ENCODE measurements at regions not wholly inside any gene's neighbourhood (a gene's known extent, or its start where the extent isn't known, plus 50 kb on each side); places are given as distances from the start of the nearest gene placed in this dataset.
"Not testable (repeated sequence)": the region's sequence is repeated elsewhere in the genome, so short reads cannot be mapped to it uniquely, and the experiment has no call there.

DNA sequence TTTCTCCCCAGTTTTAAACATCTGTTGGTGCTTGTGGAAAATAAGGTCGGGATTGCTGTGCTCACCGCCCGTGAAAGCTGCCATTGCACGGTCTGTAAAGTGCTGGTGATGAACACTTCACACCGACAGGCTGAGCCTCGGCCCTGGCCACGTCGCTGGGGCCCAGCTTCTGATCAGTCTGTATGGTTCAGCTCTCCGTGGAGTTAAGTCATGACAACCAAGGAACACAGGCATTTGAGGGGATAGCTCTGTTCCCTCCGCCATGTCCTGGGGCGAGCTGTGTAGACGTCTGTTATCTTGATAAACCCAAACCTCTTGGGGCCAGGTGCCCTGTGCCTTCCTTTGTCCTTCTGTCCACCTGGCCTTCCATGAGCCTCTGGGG, 110.6 kb downstream of the METRNL start:
- DNase-seq, result peak; percentile 6
- peaks cover 45% of the 10 kb centered on the region for H3F3A ChIP-seq (ENCODE audit: insufficient read depth)
- in situ Hi-C loops (cut with MboI), result no loop called here
- no peaks in the 10 kb centered on the region for H3K79me2 ChIP-seq (ENCODE audit: insufficient read depth)
- no peaks in the 10 kb centered on the region for H3K36me3 ChIP-seq (ENCODE audit: low read depth)
- no peaks in the 10 kb centered on the region for H3K27me3 ChIP-seq (replicated peaks; ENCODE audit: insufficient read depth)
- no peaks in the 10 kb centered on the region for H3K9me3 ChIP-seq (ENCODE audit: low read depth)
- peak overlapping the region; percentile 69 for H3K9ac ChIP-seq
- H2AFZ ChIP-seq, result peak overlapping the region; percentile 45; the same call in 1 of the 2 replicates
- H3K27ac ChIP-seq, result peak overlapping the region; percentile 88
- peaks cover 43% of the 10 kb centered on the region for H3K4me1 ChIP-seq (ENCODE audit: insufficient read depth)
- TF ChIP-seq EZH2 (IDR thresholded peaks at IDR 0.05; ENCODE audit: insufficient read depth, poor library complexity, severe bottlenecking) (no peak), EZH2phosphoT487 (IDR thresholded peaks at IDR 0.05; ENCODE audit: insufficient read depth, low read depth) (no peak)
- H3K9me2 ChIP-seq (ENCODE audit: insufficient read depth), result no peaks in the 10 kb centered on the region
- no peaks in the 10 kb centered on the region for H4K20me1 ChIP-seq (ENCODE audit: insufficient read depth)
- no peak overlapping the region for H3K4me3 ChIP-seq
- 33 to 34% methylated on average over 11 to 12 of the region's 12 CpGs for WGBS, 2 experiments (ENCODE audit: low coverage in 1 of 2, low lambda C conversion rate in 2 of 2, missing lambda C conversion rate in 2 of 2)
- peak overlapping the region; percentile 16 for H3K4me2 ChIP-seq (ENCODE audit: unreplicated experiment)

DNA sequence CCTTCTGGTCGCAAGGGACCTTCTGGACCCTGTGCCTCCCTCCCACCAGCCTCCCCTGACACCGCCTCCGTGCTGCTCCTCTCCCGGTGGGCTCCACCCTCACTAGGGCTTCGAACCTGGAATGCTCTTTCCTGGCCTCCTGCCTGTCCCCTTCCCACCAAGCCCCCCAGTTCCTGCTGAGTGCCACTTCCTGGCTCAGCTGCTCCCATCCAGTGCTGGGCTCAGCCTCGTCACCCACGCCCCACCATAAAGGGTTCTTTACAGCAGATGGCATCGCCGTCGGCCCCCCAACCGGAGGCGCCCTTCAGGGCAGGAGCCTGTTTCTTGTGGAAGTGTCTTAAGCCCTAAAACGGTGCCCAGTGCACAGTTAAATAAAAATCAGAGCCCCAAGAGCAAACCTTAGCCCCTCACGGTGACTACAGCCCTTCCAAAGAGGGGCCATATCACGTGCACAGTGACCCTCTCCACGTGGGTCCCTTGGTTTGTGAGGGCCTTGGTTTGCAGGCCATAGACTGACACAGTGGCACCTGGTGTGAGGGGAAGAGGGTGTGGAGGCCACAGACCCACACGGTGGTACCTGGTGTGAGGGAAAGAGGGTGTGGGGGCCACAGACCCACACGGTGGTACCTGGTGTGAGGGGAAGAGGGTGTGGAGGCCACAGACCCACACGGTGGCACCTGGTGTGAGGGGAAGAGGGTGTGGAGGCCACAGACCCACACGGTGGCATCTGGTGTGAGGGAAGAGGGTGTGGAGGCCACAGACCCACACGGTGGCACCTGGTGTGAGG, 111.4 kb downstream of the METRNL start:
- H3K9me2 ChIP-seq (ENCODE audit: insufficient read depth), result no peaks in the 10 kb centered on the region
- peaks cover 49% of the 10 kb centered on the region for H3K4me1 ChIP-seq (ENCODE audit: insufficient read depth)
- H3K9ac ChIP-seq, result peak overlapping the region; percentile 69
- in situ Hi-C loops (cut with MboI), result no loop called here
- H3K79me2 ChIP-seq (ENCODE audit: insufficient read depth), result no peaks in the 10 kb centered on the region
- H4K20me1 ChIP-seq (ENCODE audit: insufficient read depth), result no peaks in the 10 kb centered on the region
- no peaks in the 10 kb centered on the region for H3K9me3 ChIP-seq (ENCODE audit: low read depth)
- no peak overlapping the region for H3K4me2 ChIP-seq (ENCODE audit: unreplicated experiment)
- no peak overlapping the region for H2AFZ ChIP-seq
- H3K27ac ChIP-seq, result peak overlapping the region; percentile 88
- no peaks in the 10 kb centered on the region for H3K27me3 ChIP-seq (replicated peaks; ENCODE audit: insufficient read depth)
- H3K36me3 ChIP-seq (ENCODE audit: low read depth), result no peaks in the 10 kb centered on the region
- TF ChIP-seq EZH2phosphoT487 (IDR thresholded peaks at IDR 0.05; ENCODE audit: insufficient read depth, low read depth), result no peak
- no peak overlapping the region for H3K4me3 ChIP-seq
- H3F3A ChIP-seq (ENCODE audit: insufficient read depth), result peaks cover 45% of the 10 kb centered on the region
- 86 to 87% methylated on average over 17 to 21 of the region's 21 CpGs for WGBS, 2 experiments (ENCODE audit: low coverage in 1 of 2, low lambda C conversion rate in 2 of 2, missing lambda C conversion rate in 2 of 2)
- no peak for DNase-seq

DNA sequence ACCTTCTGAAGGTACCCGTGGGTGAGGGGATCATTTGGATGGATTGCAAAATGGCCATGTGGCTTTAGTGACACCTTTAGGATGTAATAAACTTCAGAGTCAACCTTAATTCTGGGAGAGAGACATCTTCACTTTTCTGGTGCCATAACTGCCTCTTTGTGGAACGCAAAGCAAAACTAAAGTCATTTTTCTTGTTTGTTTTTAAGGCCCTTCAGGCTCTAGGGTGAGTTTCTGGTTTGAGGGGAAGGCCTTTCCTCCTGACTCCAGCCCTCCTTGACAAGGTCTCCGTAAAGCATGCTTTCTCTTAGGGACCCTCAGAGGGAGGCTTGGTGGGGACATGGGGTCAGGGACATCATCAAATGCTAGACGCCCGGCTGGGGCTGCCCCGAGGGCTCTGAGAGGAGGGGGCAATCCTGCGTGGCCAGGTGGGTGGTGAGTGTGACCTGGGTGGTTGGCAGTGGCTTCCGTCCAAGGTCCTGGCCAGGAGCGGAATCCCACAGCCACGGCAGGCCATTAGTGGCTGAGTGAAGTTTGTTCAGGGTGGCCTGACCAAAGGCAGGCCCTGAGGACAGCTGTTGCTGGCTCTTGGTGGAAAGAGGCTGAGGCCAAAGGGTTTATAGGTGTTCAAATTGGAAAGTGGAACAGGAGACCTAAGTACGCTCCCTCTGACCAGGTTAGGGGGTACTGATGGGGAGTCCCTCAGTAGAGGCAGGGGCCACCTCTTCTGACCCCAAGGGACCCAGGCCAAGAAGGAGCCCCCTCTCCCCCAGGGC, 112.2 kb downstream of the METRNL start:
- H3K27ac ChIP-seq, result peak overlapping the region; percentile 86
- H3K36me3 ChIP-seq (ENCODE audit: low read depth), result no peaks in the 10 kb centered on the region
- H3K4me1 ChIP-seq (ENCODE audit: insufficient read depth), result peaks cover 57% of the 10 kb centered on the region
- H3K9ac ChIP-seq, result peak overlapping the region; percentile 69
- peaks cover 45% of the 10 kb centered on the region for H3F3A ChIP-seq (ENCODE audit: insufficient read depth)
- no peaks in the 10 kb centered on the region for H3K9me2 ChIP-seq (ENCODE audit: insufficient read depth)
- H4K20me1 ChIP-seq (ENCODE audit: insufficient read depth), result no peaks in the 10 kb centered on the region
- H3K4me3 ChIP-seq, result no peak overlapping the region
- no peak overlapping the region for H2AFZ ChIP-seq
- H3K9me3 ChIP-seq (ENCODE audit: low read depth), result no peaks in the 10 kb centered on the region
- H3K27me3 ChIP-seq (replicated peaks; ENCODE audit: insufficient read depth), result no peaks in the 10 kb centered on the region
- no peaks in the 10 kb centered on the region for H3K79me2 ChIP-seq (ENCODE audit: insufficient read depth)
- TF ChIP-seq EZH2 (IDR thresholded peaks at IDR 0.05; ENCODE audit: insufficient read depth, poor library complexity, severe bottlenecking) (no peak), EZH2phosphoT487 (IDR thresholded peaks at IDR 0.05; ENCODE audit: insufficient read depth, low read depth) (no peak)
- 96 to 99% methylated on average over 10 to 11 of the region's 11 CpGs for WGBS, 2 experiments (ENCODE audit: low coverage in 1 of 2, low lambda C conversion rate in 2 of 2, missing lambda C conversion rate in 2 of 2)
- H3K4me2 ChIP-seq (ENCODE audit: unreplicated experiment), result no peak overlapping the region
- DNase-seq, result no peak
- in situ Hi-C loops (cut with MboI), result no loop called here

DNA sequence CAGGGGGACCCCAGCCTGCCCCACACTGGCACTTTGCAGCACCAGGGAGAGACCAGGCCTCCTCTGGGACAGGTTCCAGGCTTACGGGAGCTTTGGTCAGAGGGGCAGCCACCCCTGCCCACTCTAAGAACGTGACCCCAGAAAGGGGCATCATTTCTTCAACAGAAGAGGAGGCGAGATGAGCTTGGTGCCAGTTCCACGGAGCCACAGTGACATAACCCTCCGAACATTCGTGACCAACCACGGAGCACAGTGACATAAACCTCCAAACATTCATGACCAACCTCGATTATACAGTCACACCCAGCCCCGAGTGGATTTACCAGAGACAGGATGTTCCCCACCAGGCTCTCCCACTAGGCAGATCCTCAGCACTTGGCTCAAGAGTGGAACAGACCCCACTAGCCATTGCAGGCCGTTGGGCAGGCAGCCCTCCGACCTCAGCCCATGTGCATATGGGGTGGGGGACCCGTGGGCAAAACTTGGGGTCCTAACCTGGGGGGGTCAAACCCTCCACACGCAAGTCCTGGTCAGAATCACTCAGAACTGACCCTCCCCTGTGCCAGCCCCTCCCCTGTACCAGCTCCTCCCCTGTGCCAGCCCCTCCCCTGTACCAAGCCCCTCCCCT, 112.9 kb downstream of the METRNL start:
- TF ChIP-seq EZH2phosphoT487 (IDR thresholded peaks at IDR 0.05; ENCODE audit: insufficient read depth, low read depth) (no peak), EZH2 (IDR thresholded peaks at IDR 0.05; ENCODE audit: insufficient read depth, poor library complexity, severe bottlenecking) (no peak)
- Histone ChIP-seq H2AFZ (no peak overlapping the region), H3K4me1 (ENCODE audit: insufficient read depth) (peaks cover 62% of the 10 kb centered on the region), H3K4me3 (0 out of 2 replicates have a peak overlapping the region, but pooled peaks have one; percentile 40), H3K79me2 (ENCODE audit: insufficient read depth) (no peaks in the 10 kb centered on the region), H3K9me3 (ENCODE audit: low read depth) (no peaks in the 10 kb centered on the region), H3K36me3 (ENCODE audit: low read depth) (no peaks in the 10 kb centered on the region), H3K9ac (peak overlapping the region; percentile 69), H3K27ac (peak overlapping the region; percentile 86), H3F3A (ENCODE audit: insufficient read depth) (peaks cover 45% of the 10 kb centered on the region), H3K27me3 (replicated peaks; ENCODE audit: insufficient read depth) (no peaks in the 10 kb centered on the region), H3K9me2 (ENCODE audit: insufficient read depth) (no peaks in the 10 kb centered on the region), H4K20me1 (ENCODE audit: insufficient read depth) (no peaks in the 10 kb centered on the region), H3K4me2 (ENCODE audit: unreplicated experiment) (peak overlapping the region; percentile 37)
- in situ Hi-C loops (cut with MboI), result no loop called here
- WGBS, 2 experiments (ENCODE audit: low coverage in 1 of 2, low lambda C conversion rate in 2 of 2, missing lambda C conversion rate in 2 of 2), result 21 to 30% methylated on average over 11 to 13 of the region's 13 CpGs
- DNase-seq, result peak; percentile 91

DNA sequence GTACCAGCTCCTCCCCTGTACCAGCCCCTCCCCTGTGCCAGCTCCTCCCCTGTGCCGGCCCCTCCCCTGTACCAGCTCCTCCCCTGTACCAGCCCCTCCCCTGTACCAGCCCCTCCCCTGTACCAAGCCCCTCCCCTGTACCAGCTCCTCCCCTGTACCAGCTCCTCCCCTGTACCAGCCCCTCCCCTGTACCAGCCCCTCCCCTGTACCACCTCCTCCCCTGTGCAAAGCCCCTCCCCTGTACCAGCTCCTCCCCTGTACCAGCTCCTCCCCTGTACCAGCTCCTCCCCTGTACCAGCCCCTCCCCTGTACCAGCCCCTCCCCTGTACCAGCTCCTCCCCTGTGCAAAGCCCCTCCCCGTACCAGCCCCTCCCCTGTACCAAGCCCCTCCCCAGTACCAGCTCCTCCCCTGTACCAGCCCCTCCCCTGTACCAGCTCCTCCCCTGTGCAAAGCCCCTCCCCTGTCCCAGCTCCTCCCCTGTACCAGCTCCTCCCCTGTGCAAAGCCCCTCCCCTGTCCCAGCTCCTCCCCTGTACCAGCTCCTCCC, 113.5 kb downstream of the METRNL start:
- H3K36me3 ChIP-seq (ENCODE audit: low read depth); H4K20me1 ChIP-seq (ENCODE audit: insufficient read depth); H3K4me2 ChIP-seq (ENCODE audit: unreplicated experiment); in situ Hi-C loops (cut with MboI); H3K4me3 ChIP-seq; H3K79me2 ChIP-seq (ENCODE audit: insufficient read depth); H3K9me2 ChIP-seq (ENCODE audit: insufficient read depth); H3K9me3 ChIP-seq (ENCODE audit: low read depth); H3K27me3 ChIP-seq (replicated peaks; ENCODE audit: insufficient read depth); H2AFZ ChIP-seq; H3K9ac ChIP-seq: not testable (repeated sequence)
- DNase-seq, result peak; percentile 55
- peaks cover 51% of the 10 kb centered on the region for H3F3A ChIP-seq (ENCODE audit: insufficient read depth)
- peaks cover 67% of the 10 kb centered on the region for H3K4me1 ChIP-seq (ENCODE audit: insufficient read depth)
- WGBS, 2 experiments (ENCODE audit: low coverage in 1 of 2, low lambda C conversion rate in 2 of 2, missing lambda C conversion rate in 2 of 2), result 9% methylated on average over 2 of the region's 2 CpGs; no CpG with 5 or more reads in 1 of the 2 experiments
- H3K27ac ChIP-seq, result peak overlapping the region; percentile 86

All from GM23248 (cell line).